H1 (cell line): ENCODE measurements at regions not wholly inside any gene's neighbourhood (a gene's known extent, or its start where the extent isn't known, plus 50 kb on each side); places are given as distances from the start of the nearest gene placed in this dataset.

Experiments used
- CTCF ChIA-PET: fragments of 300-600 bp; sonication (Branson Sonifier 250); formaldehyde crosslinking; loops from one replicate; lab custom pipeline; 2021; ENCODE audit not compliant: partially characterized antibody; lab: Charles Lee
- POLR2A ChIA-PET: fragments of 300-600 bp; sonication (Branson Sonifier 250); formaldehyde crosslinking; loops from one replicate; lab custom pipeline; 2021; ENCODE audit warnings: inconsistent platforms; ENCODE audit not compliant: partially characterized antibody; lab: Charles Lee
- DNase-seq, 2 experiments: peaks; one replicate each; pipeline versions ENCODE4 v3.0.0 to v3.0.0-alpha.2; 2010 to 2022; ENCODE audit warnings: low spot score in 2 of 2, low read depth in 1 of 2, mixed read lengths in 1 of 2
- FAIRE-seq: peaks from 2 replicates; lab custom pipeline; 2011; peaks lifted over from hg19 to GRCh38; lab: Jason Lieb, UNC
- H2AFZ ChIP-seq: 2 replicates; pipeline ENCODE4 v1.8.1; 2012; ENCODE audit warnings: low read length, inconsistent platforms
- H2AK5ac ChIP-seq: 2 replicates; pipeline ENCODE4 v1.6.1; 2013; ENCODE audit warnings: low read depth, low read length
- H2BK120ac ChIP-seq: replicated peaks from 2 replicates; pipeline ENCODE3; 2013; ENCODE audit warnings: low read depth, low read length, inconsistent platforms
- H2BK12ac ChIP-seq: 2 replicates; pipeline ENCODE4 v1.6.1; 2013; ENCODE audit warnings: low read depth, low read length
- H2BK15ac ChIP-seq: 2 replicates; pipeline ENCODE4 v1.6.1; 2013; ENCODE audit warnings: low read length
- H2BK20ac ChIP-seq: 2 replicates; pipeline ENCODE4 v1.6.1; 2013; ENCODE audit warnings: low read length
- H2BK5ac ChIP-seq: 2 replicates; pipeline ENCODE4 v1.6.1; 2013; ENCODE audit warnings: low read depth, low read length
- H3K14ac ChIP-seq: 2 replicates; pipeline ENCODE4 v1.6.1; 2013; ENCODE audit warnings: inconsistent platforms; ENCODE audit not compliant: insufficient read length
- H3K18ac ChIP-seq: 2 replicates; pipeline ENCODE4 v1.6.1; 2013; ENCODE audit warnings: low read length; ENCODE audit errors: extremely low read depth
- H3K23ac ChIP-seq: 2 replicates; pipeline ENCODE4 v1.6.1; 2013; ENCODE audit warnings: inconsistent platforms; ENCODE audit not compliant: insufficient read length
- H3K23me2 ChIP-seq: 2 replicates; pipeline ENCODE4 v1.6.1; 2013; ENCODE audit warnings: low read depth, low read length
- H3K27ac ChIP-seq: 2 replicates; pipeline ENCODE4 v1.6.1; 2011; ENCODE audit warnings: low read depth, low read length, inconsistent platforms
- H3K27me3 ChIP-seq, 4 experiments: replicated peaks in 1 of 4; 1 replicate in 1 of 4; 2 replicates in 3 of 4; pipeline versions ENCODE4 v1.6.1 to v1.8.1; 2011 to 2013; ENCODE audit warnings: low read length in 3 of 4, mild to moderate bottlenecking in 3 of 4, inconsistent platforms in 2 of 4, mixed read lengths in 2 of 4, moderate library complexity in 1 of 4; ENCODE audit not compliant: control insufficient read depth in 3 of 4, insufficient read depth in 3 of 4; ENCODE audit errors: extremely low read depth in 1 of 4
- H3K36me3 ChIP-seq, 4 experiments: 2 replicates each; pipeline versions ENCODE4 v1.6.1 to v1.8.1; 2011 to 2013; ENCODE audit warnings: mild to moderate bottlenecking in 4 of 4, low read length in 3 of 4, moderate library complexity in 2 of 4, control low read depth in 1 of 4, inconsistent platforms in 1 of 4; ENCODE audit not compliant: insufficient read depth in 4 of 4, control insufficient read depth in 2 of 4
- H3K4ac ChIP-seq: replicated peaks from 2 replicates; pipeline ENCODE3; 2013; ENCODE audit warnings: low read length, low read depth, mixed read lengths, inconsistent platforms; ENCODE audit not compliant: insufficient read length
- H3K4me1 ChIP-seq, 4 experiments: replicated peaks in 1 of 4; 1 replicate in 1 of 4; 2 replicates in 3 of 4; pipeline versions ENCODE4 v1.6.1 to v1.8.1; 2011 to 2013; ENCODE audit warnings: low read length in 3 of 4, inconsistent platforms in 2 of 4, mixed read lengths in 1 of 4; ENCODE audit not compliant: insufficient read depth in 4 of 4, control insufficient read depth in 3 of 4
- H3K4me2 ChIP-seq, 2 experiments: 2 replicates each; pipeline versions ENCODE4 v1.6.1 to v1.8.1; 2011 to 2013; ENCODE audit warnings: low read depth in 2 of 2, low read length in 2 of 2, control low read depth in 1 of 2, inconsistent platforms in 1 of 2, mild to moderate bottlenecking in 1 of 2; ENCODE audit not compliant: insufficient read depth in 1 of 2
- H3K4me3 ChIP-seq, 4 experiments: fragments of 200-600, 300-600 bp in 1 of 4; sonication (generic), shearing (Covaris generic), sonication (Bioruptor Twin) in 1 of 4; 2 replicates each; pipeline versions ENCODE4 v1.5.1 to v1.8.1; 2011 to 2016; ENCODE audit warnings: low read length in 4 of 4, low read depth in 3 of 4, control low read depth in 2 of 4, inconsistent platforms in 2 of 4, mild to moderate bottlenecking in 2 of 4, mixed read lengths in 1 of 4, moderate library complexity in 1 of 4; ENCODE audit not compliant: insufficient read depth in 2 of 4; ENCODE audit errors: extremely low read depth in 1 of 4
- H3K56ac ChIP-seq: replicated peaks from 2 replicates; pipeline ENCODE3; 2013; ENCODE audit warnings: low read depth, mild to moderate bottlenecking, mixed read lengths, low read length, inconsistent platforms; ENCODE audit not compliant: insufficient read length
- H3K79me1 ChIP-seq: 2 replicates; pipeline ENCODE4 v1.6.1; 2013; ENCODE audit warnings: low read depth, low read length, control low read depth
- H3K79me2 ChIP-seq, 2 experiments: 2 replicates each; pipeline versions ENCODE4 v1.6.1 to v1.8.1; 2012 to 2013; ENCODE audit warnings: low read length in 2 of 2, mild to moderate bottlenecking in 2 of 2, inconsistent platforms in 1 of 2; ENCODE audit not compliant: insufficient read depth in 2 of 2, control insufficient read depth in 1 of 2
- H3K9ac ChIP-seq, 4 experiments: replicated peaks in 1 of 4; 1 replicate in 1 of 4; 2 replicates in 3 of 4; pipeline versions ENCODE4 v1.6.1 to v1.8.1; 2011 to 2013; ENCODE audit warnings: low read depth in 3 of 4, low read length in 3 of 4, control low read depth in 2 of 4, mild to moderate bottlenecking in 2 of 4, moderate library complexity in 2 of 4, inconsistent platforms in 1 of 4; ENCODE audit errors: extremely low read depth in 1 of 4
- H3K9me3 ChIP-seq, 2 experiments: 2 replicates each; pipeline versions ENCODE4 v1.6.1 to v1.8.1; 2012 to 2013; ENCODE audit warnings: mild to moderate bottlenecking in 2 of 2, moderate library complexity in 2 of 2, control low read depth in 1 of 2, inconsistent platforms in 1 of 2, low read depth in 1 of 2, low read length in 1 of 2, mixed read lengths in 1 of 2; ENCODE audit not compliant: insufficient read depth in 2 of 2
- H4K20me1 ChIP-seq, 2 experiments: replicated peaks in 1 of 2; 2 replicates each; pipeline versions ENCODE3 to v1.8.1; 2011 to 2013; ENCODE audit warnings: inconsistent platforms in 2 of 2, low read length in 2 of 2, mild to moderate bottlenecking in 1 of 2; ENCODE audit not compliant: insufficient read depth in 2 of 2, control insufficient read depth in 1 of 2
- H4K5ac ChIP-seq: 2 replicates; pipeline ENCODE4 v1.6.1; 2013; ENCODE audit warnings: low read length, low read depth, mixed read lengths, inconsistent platforms; ENCODE audit not compliant: insufficient read length
- H4K8ac ChIP-seq: 2 replicates; pipeline ENCODE4 v1.8.0; 2013; ENCODE audit warnings: mild to moderate bottlenecking, moderate library complexity, low read length, inconsistent platforms; ENCODE audit not compliant: insufficient read depth; ENCODE audit errors: extremely low read depth
- H4K91ac ChIP-seq: replicated peaks from 2 replicates; pipeline ENCODE3; 2013; ENCODE audit warnings: low read length, mixed read lengths, inconsistent platforms; ENCODE audit not compliant: insufficient read length
- CEBPB ChIP-seq: IDR thresholded peaks from 2 replicates; pipeline ENCODE4 v1.6.1; 2012; ENCODE audit warnings: low read depth, low read length
- CHD1 ChIP-seq: IDR thresholded peaks from 2 replicates; pipeline ENCODE4 v1.6.1; 2012; ENCODE audit warnings: low read depth, low read length, improper control_type of control experiment
- CTBP2 ChIP-seq: IDR thresholded peaks from 2 replicates; pipeline ENCODE4 v1.7.0; 2011; ENCODE audit warnings: borderline replicate concordance, mild to moderate bottlenecking, moderate library complexity, mixed read lengths, low read length; ENCODE audit not compliant: insufficient read depth, insufficient read length
- MAFK ChIP-seq: IDR thresholded peaks from 2 replicates; pipeline ENCODE4 v1.6.1; 2012; ENCODE audit warnings: low read depth, mild to moderate bottlenecking, improper control_type of control experiment, low read length
- SAP30 ChIP-seq: fragments of 300-600 bp; sonication (generic); IDR thresholded peaks from 2 replicates; pipeline ENCODE4 v1.7.1; 2012; ENCODE audit warnings: low read length, moderate library complexity, mild to moderate bottlenecking, inconsistent platforms; ENCODE audit not compliant: insufficient read depth, insufficient replicate concordance
- WGBS, 2 experiments: shearing (Covaris generic) in 1 of 2; methylation state at CpG; one replicate each; pipeline versions ENCODE4 v1.1.6 to v1.1.7; 2013 to 2015; ENCODE audit warnings: low lambda C conversion rate in 2 of 2, mixed read lengths in 2 of 2, inconsistent platforms in 1 of 2, low coverage in 1 of 2, missing lambda C conversion rate in 1 of 2; ENCODE audit not compliant: insufficient replicate concordance in 2 of 2, insufficient coverage in 1 of 2, insufficient read length in 1 of 2; ENCODE audit errors: extremely low coverage in 1 of 2, missing lambda C conversion rate in 1 of 2; 5-methylcytosine and 5-hydroxymethylcytosine counted together
- TF ChIP-seq, protein P1 (sequence below): IDR thresholded peaks from 2 replicates; pipeline ENCODE4 v1.6.1; 2012; ENCODE audit warnings: inconsistent platforms
- TF ChIP-seq, protein P2 (sequence below): IDR thresholded peaks from 2 replicates; pipeline ENCODE4 v1.6.1; 2011; ENCODE audit warnings: low read depth, mild to moderate bottlenecking, low read length; ENCODE audit not compliant: insufficient read depth
- TF ChIP-seq, protein P3 (sequence below), 3 experiments: IDR thresholded peaks; 1 replicate in 2 of 3; 2 replicates in 1 of 3; pipeline versions ENCODE4 v1.5.1 to v1.6.1; 2011; ENCODE audit warnings: low read length in 3 of 3, mild to moderate bottlenecking in 3 of 3, inconsistent platforms in 2 of 3, low read depth in 1 of 3, moderate library complexity in 1 of 3; ENCODE audit not compliant: insufficient read depth in 1 of 3; ENCODE audit errors: control extremely low read depth in 1 of 3

DNA sequence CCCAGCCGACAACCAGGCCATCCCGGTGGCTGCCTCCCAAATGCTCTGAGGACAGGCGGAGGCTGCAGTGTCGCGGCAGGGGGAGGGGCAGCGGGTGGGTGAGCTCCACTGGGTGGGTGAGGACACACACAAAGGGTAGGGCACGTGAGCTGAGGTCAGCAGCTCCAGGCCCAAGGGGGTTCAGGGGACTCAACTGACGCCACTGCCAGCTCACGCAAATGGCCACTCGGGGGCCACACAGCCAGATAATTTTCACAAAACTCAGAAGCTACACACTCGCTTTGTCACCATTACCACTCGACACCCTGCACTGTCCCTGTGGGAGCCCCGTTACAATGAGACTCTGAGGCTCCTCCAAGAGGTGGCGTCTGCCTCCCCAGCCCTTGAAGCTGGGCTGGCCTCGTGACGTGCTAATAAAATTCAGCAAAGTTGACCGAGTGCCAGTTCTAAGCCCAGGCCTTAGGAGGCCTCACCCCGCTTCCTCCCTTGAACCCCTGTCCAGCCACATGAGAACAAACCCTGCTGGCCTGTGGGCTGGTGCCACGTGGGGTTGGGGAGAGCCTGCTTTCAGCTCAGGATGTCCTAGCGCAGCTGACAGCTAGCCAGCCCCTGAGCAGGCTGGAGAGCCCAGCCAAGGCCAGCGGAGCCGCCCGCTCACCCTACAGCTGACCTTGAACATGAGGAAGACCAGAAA lies 56.9 kb downstream of the RMI2 start:
- Histone ChIP-seq H3K18ac (no peak overlapping the region; the same call in 1 of the 2 replicates), H2AK5ac (peak overlapping the region; percentile 75; the same call in 1 of the 2 replicates), H2BK12ac (no peak overlapping the region; the same call in 1 of the 2 replicates), H3K9ac (no peak overlapping the region), H4K5ac (peak overlapping the region; percentile 29), H2AFZ (no peak overlapping the region), H2BK5ac (peak overlapping the region; percentile 35; the same call in 1 of the 2 replicates), H3K36me3 (no peaks in the 10 kb centered on the region), H3K23ac (no peak overlapping the region), H2BK120ac (no peak overlapping the region), H3K4ac (peak overlapping the region; percentile 20), H2BK15ac (no peak overlapping the region), H3K23me2 (no peaks in the 10 kb centered on the region), H3K27ac (no peak overlapping the region), H3K9me3 (no peaks in the 10 kb centered on the region), H4K8ac (no peak overlapping the region; the same call in 1 of the 2 replicates), H3K56ac (no peak overlapping the region), H3K14ac (no peak overlapping the region), H3K4me2 (no peak overlapping the region), H4K20me1 (peaks cover 0 to 4% of the 10 kb centered on the region in 2 experiments), H3K79me1 (no peaks in the 10 kb centered on the region), H2BK20ac (no peak overlapping the region), H3K4me1 (no peaks in the 10 kb centered on the region; a peak in 3 of 7 replicates), H3K79me2 (no peaks in the 10 kb centered on the region), H3K4me3 (no peak overlapping the region), H3K27me3 (no peaks in the 10 kb centered on the region), H4K91ac (no peak overlapping the region)
- ChIA-PET CTCF (interaction anchor here (0.6 to 18.3 kb wide), 18 partner anchors 8 to 431 kb away, joined by 3 to 266 read pairs (median 4); no protein-coding TSS in a partner anchor), POLR2A (interaction anchor here (0.8 to 1.9 kb wide), 2 partner anchors 14 to 18 kb away, joined by 3 to 4 read pairs; no protein-coding TSS in a partner anchor)
- FAIRE-seq (no peak), DNase-seq (no peak)
- 81% methylated on average over 20 of the region's 23 CpGs; no CpG with 5 or more reads in 1 of the 2 experiments for WGBS, 2 experiments
- no peak for TF ChIP-seq CTBP2
- TF ChIP-seq, protein P1, sequence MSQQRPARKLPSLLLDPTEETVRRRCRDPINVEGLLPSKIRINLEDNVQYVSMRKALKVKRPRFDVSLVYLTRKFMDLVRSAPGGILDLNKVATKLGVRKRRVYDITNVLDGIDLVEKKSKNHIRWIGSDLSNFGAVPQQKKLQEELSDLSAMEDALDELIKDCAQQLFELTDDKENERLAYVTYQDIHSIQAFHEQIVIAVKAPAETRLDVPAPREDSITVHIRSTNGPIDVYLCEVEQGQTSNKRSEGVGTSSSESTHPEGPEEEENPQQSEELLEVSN: no peak
- no peak for TF ChIP-seq MAFK
- no peak for TF ChIP-seq CEBPB
- TF ChIP-seq, protein P2, sequence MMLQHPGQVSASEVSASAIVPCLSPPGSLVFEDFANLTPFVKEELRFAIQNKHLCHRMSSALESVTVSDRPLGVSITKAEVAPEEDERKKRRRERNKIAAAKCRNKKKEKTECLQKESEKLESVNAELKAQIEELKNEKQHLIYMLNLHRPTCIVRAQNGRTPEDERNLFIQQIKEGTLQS: no peak
- no peak for TF ChIP-seq CHD1
- TF ChIP-seq, protein P3, sequence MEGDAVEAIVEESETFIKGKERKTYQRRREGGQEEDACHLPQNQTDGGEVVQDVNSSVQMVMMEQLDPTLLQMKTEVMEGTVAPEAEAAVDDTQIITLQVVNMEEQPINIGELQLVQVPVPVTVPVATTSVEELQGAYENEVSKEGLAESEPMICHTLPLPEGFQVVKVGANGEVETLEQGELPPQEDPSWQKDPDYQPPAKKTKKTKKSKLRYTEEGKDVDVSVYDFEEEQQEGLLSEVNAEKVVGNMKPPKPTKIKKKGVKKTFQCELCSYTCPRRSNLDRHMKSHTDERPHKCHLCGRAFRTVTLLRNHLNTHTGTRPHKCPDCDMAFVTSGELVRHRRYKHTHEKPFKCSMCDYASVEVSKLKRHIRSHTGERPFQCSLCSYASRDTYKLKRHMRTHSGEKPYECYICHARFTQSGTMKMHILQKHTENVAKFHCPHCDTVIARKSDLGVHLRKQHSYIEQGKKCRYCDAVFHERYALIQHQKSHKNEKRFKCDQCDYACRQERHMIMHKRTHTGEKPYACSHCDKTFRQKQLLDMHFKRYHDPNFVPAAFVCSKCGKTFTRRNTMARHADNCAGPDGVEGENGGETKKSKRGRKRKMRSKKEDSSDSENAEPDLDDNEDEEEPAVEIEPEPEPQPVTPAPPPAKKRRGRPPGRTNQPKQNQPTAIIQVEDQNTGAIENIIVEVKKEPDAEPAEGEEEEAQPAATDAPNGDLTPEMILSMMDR (IDR thresholded peaks at IDR 0.05; ENCODE audit: control extremely low read depth in 1 of 3, insufficient read depth in 1 of 3, low read depth in 1 of 3, low read length in 3 of 3): peak in 1 of 3 experiments; percentile 0; a peak in 1 of 4 replicates
- TF ChIP-seq SAP30: no peak
